ENCODE measurements at regions not wholly inside any gene's neighbourhood (a gene's known extent, or its start where the extent isn't known, plus 50 kb on each side); places are given as distances from the start of the nearest gene placed in this dataset.

DNA sequence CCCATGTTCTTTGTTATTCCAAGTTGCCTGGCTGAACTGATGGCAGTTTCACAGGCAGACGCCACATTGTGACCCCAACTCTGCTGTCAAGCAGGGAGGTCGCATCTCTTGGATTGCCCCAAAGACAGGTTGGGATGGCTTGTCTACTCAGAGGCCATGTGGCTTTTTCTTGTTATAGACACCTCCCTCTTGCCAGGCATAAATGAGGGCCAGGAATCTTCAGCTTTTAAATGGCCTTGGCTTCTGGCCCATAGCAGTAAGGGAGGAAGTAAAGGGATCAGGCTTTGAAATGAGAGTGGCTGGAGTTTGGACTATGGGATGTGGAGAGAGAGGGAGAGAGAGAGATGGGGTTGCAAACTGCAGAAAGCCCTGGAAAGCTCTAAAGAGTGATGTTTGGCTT lies 215.0 kb downstream of the TBX5 start:
- POLR2A ChIA-PET, result no interaction called here
- dilution Hi-C loops (cut with MboI; ENCODE audit: extremely low pct_ligation_motif_present, low sequenced_read_pairs) (no loop called here), intact Hi-C loops (cut with micrococcal nuclease) (no loop called here)
- H3K27me3 ChIP-seq (ENCODE audit: control insufficient read depth in 2 of 2, insufficient read depth in 2 of 2, low read length in 2 of 2), result no peaks in the 10 kb centered on the region
- H4K20me1 ChIP-seq (replicated peaks; ENCODE audit: control insufficient read depth, extremely low read depth, insufficient read depth, low read length), result no peaks in the 10 kb centered on the region
- H3K27ac ChIP-seq (ENCODE audit: insufficient read depth, low read depth, low read length), result no peak overlapping the region
- H3K79me2 ChIP-seq (ENCODE audit: control insufficient read depth, insufficient read depth, low read length), result no peaks in the 10 kb centered on the region
- no peaks in the 10 kb centered on the region for H3K36me3 ChIP-seq (ENCODE audit: control insufficient read depth in 2 of 2, extremely low read depth in 1 of 2, insufficient read depth in 2 of 2, low read length in 2 of 2)
- TF ChIP-seq CTCF (IDR thresholded peaks at IDR 0.05; ENCODE audit: extremely low read depth in 1 of 2, insufficient read depth in 1 of 2, low read depth in 1 of 2, low read length in 2 of 2), result no peak
- no peak for TF ChIP-seq MYC (IDR thresholded peaks at IDR 0.05; ENCODE audit: low read depth, low read length)
- no peak for TF ChIP-seq JUN (IDR thresholded peaks at IDR 0.05; ENCODE audit: borderline replicate concordance, insufficient read depth, insufficient read length, low read depth)
- TF ChIP-seq POLR2A (IDR thresholded peaks at IDR 0.05; ENCODE audit: low read depth, low read length), result no peak
- TF ChIP-seq, protein P1, sequence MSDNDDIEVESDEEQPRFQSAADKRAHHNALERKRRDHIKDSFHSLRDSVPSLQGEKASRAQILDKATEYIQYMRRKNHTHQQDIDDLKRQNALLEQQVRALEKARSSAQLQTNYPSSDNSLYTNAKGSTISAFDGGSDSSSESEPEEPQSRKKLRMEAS (IDR thresholded peaks at IDR 0.05; ENCODE audit: insufficient read depth, insufficient read length), result no peak
- no peak for TF ChIP-seq GATA2 (IDR thresholded peaks at IDR 0.05; ENCODE audit: insufficient read depth, insufficient read length, low read depth, low read length)
- no peak for TF ChIP-seq POLR2AphosphoS5 (IDR thresholded peaks at IDR 0.05; ENCODE audit: insufficient read depth, low read depth, low read length)
- no peak for TF ChIP-seq EZH2 (IDR thresholded peaks at IDR 0.05; ENCODE audit: borderline replicate concordance, low read depth, low read length, severe bottlenecking)
- TF ChIP-seq FOS (IDR thresholded peaks at IDR 0.05; ENCODE audit: borderline replicate concordance, insufficient read depth, low read length), result no peak
- FAIRE-seq, result no peak
- H3K4me2 ChIP-seq (ENCODE audit: insufficient read depth, low read length), result no peak overlapping the region
- no peak for DNase-seq (ENCODE audit: low read depth, low spot score)
- no peak overlapping the region for H2AFZ ChIP-seq (ENCODE audit: low read depth, low read length)
- H3K4me1 ChIP-seq (ENCODE audit: control insufficient read depth, extremely low read depth, insufficient read depth, low read length), result no peaks in the 10 kb centered on the region
- no peak overlapping the region for H3K4me3 ChIP-seq (replicated peaks in 1 of 3; ENCODE audit: insufficient read depth in 1 of 3, low read depth in 1 of 3, low read length in 3 of 3)
- CTCF ChIA-PET, result no interaction called here
- no peak overlapping the region for H3K9ac ChIP-seq (replicated peaks; ENCODE audit: extremely low read depth, insufficient read depth, low read length)
- no peaks in the 10 kb centered on the region for H3K9me3 ChIP-seq (replicated peaks; ENCODE audit: control insufficient read depth, insufficient read depth, low read length)
- no TSS peak for BruUV-seq (replicated peaks)
- no peaks in the 10 kb centered on the region for H3K9me1 ChIP-seq (replicated peaks; ENCODE audit: control insufficient read depth, extremely low read depth, insufficient read depth, low read length)

Data from endothelial cell of umbilical vein (primary cell).